HG03558 (cell line): ENCODE measurements at regions not wholly inside any gene's neighbourhood (a gene's known extent, or its start where the extent isn't known, plus 50 kb on each side); places are given as distances from the start of the nearest gene placed in this dataset.
"Not testable (repeated sequence)": the region's sequence is repeated elsewhere in the genome, so short reads cannot be mapped to it uniquely, and the experiment has no call there.

Source experiments
- ATAC-seq: cut with Tn5 transposase; IDR thresholded peaks from one replicate; pipeline ENCODE4 v1.9.1; 2021; ENCODE audit warnings: moderate number of reproducible peaks; ENCODE audit not compliant: unreplicated experiment; ENCODE audit errors: extremely low read depth

DNA sequence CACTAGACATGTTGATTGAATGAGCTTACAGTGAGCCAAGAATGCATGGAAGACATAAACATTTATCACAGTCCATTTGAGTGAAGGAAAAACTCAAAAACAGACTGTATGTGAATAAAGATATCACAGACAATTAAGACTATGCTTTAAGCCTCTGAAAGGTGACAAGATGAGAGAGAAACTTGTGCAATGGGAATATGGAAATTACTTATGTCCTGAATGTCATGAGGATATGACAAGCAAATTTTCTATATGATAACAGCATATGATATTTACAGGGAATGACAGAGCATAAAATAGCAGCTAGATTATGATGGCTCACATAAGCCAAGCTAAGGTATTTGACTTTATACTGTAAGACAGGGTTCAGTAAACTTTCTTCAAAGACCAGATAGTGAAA lies 1153.1 kb upstream of the USP15 start:
- no peak for ATAC-seq

DNA sequence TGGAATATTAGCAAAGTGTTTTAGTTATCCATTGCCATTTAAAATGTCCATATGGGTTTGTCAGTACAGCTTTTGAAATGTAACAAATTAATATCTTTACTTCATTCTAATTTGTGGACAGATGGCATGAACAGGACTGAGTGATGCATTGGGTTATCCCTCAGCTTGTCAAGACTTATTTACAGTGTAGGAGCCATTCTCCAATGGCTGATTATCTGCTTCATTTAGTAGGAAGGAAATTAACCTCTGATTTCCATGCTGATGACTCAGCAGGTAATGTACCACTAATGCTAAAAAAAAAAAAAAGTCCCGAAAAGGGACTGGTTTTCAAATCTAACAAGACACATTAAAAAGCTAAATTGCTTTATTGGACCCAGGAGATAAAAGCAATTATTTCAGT lies 1149.0 kb upstream of the USP15 start:
- no peak for ATAC-seq

DNA sequence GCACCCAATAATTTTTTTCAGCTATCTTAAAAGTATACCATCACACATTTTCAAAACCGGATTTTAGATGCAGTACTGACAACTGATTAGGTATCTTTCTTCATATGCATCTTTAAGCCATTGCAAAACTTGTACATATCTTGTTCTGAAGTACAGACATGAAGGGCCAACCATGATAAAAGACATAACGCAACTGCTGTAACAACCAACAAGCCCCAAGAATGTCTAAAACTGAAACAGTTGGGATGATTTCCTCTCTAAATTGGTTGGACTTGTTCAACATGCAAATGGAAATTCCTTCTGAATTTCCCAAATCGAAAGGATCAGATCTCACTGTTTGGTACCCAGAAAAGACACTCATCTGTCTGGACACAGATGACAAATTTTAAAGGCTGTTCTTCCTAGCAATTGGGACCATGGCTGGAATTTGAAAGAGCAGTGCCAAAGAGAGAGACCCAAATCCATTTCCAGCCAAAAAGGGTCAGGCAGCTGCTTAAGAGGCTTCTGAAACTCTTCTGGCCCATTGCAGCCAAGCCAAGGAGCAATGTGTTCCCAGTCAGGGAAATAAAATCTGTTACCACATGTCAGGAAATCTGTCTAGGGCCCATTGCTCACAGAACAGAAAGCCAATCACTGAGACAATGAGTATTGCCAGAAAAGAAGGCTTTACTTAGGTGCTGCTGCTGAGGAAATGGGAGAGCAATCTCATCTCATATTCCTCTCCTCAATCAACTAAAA lies 1122.4 kb upstream of the USP15 start:
- no peak for ATAC-seq

DNA sequence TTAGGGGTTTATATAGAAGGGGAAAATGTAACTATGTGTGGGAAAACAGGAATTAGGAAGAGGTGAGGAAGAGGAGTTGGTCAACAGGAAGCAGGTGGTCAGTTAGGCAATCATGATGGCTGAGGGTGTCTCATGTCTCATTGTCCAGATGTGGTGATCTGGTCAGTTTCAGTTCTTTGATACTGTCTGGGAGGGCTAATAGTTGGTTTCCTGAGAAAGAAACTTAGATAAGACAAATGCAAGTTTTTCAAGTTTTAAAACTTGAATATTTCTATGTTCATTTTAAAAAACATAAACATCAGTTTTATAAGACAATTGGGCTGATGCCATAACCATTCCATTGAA lies 1121.8 kb upstream of the USP15 start:
- no peak for ATAC-seq

GRCh38 chr12:61161961-61162360 lies 1098.2 kb upstream of the USP15 start:
- ATAC-seq = no peak

DNA sequence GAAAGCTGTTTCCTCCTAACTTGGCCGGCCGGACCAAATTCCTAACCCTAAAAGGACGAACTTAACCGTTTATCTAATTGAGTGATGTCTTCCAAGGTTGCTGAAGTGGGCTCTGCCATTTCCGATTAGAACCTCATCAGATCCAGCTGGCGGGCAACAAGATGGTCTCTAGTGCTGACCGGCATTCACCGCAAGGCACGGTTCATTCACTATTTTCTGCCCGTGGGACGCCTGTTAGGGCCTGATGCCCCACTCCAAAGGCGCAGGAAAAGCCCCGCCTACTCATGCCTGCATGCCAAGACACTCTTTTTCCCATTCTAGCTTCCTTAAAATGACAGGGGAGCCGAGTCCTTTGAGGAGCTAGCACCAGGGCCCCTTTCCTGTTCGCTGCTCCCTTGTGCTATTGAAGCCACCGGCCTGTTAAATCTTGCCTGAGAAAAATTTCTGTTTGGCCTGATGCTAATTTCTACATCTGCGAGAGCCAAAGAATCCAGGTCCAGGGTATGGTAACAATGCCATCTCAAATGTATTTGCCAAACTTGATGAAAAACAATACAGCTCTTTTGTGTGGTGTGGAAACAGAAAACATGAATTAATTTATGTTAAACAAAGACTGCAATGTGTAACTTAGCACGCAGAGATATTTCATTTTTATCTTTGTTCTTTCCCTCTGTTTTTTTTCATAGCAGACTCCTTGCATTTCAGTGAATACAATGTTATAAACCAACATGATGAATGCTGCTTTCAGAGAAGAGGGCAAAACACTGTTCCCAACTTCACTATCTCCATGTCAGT lies 1071.2 kb upstream of the USP15 start:
- ATAC-seq = no peak

DNA sequence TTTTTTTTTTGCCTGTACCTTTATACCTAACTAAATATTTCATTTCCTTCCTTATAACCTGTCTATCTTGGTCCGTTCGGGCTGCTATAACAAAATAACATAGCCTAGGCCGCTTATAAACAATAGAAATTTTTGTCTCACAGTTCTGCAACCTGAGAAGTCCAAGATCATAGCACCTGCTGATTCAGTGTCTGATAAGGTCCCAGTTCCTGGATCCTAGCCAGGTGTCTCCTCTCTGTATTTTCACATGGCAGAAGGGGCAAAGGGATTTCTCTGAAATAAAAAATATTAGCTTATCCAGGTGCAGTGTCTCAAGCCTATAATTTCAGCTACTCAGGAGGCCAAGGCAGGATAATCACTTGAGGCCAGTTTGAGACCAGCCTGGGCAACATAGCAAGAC lies 1046.6 kb upstream of the USP15 start:
- ATAC-seq = no peak

GRCh38 chr12:61220337-61220736 lies 1039.9 kb upstream of the USP15 start:
- no peak for ATAC-seq

DNA sequence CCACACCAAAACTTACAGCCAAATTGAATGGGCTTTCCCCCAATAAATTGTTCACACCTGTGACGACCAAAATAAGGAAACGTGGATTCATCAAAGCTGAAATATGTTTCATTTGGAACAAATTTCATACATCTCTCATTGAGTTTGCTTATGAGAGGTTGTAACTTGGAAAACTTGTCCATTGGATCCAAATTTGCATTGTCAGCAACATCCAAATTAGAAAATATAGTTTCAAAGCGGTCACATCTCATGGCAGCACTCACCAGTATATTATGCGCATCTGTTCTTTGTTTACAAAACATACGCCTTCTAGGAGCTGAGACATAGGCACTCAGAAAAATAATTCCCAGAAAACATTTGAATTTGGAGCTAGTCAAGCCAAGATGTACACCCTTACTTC lies 1028.2 kb upstream of the USP15 start:
- no peak for ATAC-seq

DNA sequence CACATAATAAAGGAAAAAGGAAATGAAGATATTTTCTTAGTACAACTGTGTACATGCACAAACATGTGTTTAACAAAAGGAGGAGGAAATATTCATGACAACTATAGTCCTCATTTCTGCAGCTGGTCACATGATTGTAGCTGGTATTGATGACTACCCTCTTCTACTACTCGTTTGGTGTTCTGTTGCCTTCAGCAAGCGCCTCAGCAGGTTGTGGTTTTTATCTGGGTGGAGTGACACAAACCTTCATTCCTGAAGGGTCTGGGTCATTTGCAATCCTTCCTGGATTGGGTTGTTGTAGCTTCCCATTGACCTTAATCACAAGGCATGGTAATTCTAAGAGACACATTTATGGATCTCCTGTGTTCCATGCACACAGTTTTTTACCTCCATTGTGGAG lies 1009.9 kb upstream of the USP15 start:
- no peak for ATAC-seq

DNA sequence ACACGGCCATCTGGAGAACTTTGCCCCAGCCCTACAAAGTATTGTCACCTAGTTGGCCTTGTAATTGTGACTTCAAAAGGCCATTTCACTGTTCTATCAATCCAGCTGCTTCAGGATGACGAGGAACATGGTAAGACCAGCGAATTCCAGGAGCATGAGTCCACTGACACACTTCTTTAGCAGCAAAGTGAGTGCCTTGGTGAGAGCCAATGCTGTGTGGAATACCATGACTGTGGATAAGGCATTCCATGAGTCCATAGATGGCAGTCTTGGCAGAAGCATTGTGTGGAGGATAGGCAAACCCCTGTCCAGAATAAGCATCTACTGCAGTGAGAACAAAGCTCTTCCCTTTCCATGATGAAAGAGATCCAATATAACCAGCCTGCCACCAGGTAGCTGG lies 1009.1 kb upstream of the USP15 start:
- ATAC-seq = no peak

DNA sequence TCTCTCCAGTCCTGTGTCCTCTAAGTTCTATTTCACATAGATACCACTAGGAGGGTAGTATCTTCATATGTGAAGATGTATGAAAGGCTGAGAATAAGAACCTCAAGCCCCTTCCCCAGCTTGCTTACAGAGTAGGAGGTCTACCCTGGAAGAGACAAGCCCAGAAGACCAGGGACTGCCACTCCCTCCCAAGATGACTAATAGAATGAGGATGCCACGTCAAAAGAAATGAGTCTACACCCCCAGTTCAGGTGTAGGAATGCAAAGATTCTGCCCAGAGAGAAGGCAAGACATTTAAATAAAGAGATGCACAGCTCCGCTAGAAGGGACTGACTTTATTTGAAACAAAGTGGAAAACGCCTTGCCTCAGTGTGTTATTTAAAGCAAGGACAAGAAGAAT lies 1006.0 kb upstream of the USP15 start:
- no peak for ATAC-seq

DNA sequence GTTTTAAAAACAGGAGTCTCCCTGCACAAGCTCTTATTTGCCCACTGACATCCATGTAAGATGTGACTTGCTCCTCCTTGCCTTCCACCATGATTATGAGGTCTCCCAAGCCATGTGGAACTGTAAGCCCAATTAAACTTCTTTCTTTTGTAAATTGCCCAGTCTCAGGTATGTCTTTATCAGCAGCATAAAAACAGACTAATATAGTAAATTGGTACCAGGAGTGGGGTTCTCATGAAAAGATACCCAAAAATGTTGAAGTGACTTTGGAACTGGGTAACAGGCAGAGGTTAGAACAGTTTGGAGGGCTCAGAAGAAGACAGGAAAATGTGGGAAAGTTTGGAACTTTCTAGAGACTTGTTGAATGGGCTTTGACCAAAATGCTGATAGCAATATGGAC lies 995.9 kb upstream of the USP15 start:
- not testable (repeated sequence) for ATAC-seq

- no peak for ATAC-seq
Observed at GRCh38 chr12:61267474-61267873, 992.7 kb upstream of the USP15 start.

GRCh38 chr12:61272441-61272840 lies 987.8 kb upstream of the USP15 start:
- ATAC-seq = no peak

DNA sequence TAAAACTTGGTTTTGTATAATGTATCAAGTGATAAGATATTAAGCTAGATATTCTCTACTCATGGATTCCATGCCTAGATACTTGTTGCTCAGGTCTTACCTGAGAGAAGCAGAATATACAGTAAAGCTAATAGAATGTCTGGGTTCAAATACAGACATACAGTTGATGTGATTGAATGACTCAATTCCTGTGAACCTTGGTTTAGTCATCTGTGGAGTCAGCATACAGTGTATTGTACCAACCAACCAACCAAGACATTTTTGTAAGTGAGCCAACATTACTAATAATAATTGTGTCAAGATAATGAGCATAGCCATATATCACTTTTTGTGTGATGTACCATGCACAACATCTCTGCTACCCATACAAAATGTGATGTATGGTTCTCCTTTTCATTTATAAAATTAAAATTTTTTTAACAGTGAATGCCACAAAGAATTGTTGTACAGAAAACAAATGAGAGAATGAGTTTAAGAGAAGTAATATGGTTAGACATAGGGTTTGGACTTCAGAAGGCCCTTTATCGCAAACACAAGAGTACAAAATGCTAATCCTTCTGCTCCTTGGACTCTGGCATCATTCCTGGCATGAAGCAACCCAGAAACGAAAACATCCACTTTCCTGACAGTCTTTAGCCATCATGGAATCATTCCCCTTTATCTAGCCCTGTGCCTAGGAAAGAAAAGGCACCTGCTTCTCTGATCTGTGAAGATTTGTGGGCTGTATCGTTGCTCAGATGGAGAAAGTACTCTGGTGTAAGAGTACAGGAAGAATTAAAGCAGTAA lies 977.2 kb upstream of the USP15 start:
- no peak for ATAC-seq

DNA sequence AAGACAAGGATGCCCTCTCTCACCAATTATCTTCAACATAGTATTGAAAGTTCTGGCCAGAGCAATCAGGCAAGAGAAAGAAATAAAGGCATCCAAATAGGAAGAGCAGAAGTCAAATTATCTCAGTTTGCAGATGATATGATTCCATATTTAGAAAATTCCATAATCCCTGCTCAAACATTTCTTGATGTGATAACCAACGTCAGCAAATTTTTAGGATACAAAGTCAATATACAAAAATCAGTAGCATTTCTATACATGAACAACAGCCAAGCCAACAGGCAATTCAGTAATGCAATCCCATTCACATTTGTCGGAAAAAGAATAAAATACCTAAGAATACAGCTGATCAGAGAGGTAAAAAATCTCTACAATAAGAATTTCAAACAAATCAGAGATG lies 969.7 kb upstream of the USP15 start:
- ATAC-seq = no peak

DNA sequence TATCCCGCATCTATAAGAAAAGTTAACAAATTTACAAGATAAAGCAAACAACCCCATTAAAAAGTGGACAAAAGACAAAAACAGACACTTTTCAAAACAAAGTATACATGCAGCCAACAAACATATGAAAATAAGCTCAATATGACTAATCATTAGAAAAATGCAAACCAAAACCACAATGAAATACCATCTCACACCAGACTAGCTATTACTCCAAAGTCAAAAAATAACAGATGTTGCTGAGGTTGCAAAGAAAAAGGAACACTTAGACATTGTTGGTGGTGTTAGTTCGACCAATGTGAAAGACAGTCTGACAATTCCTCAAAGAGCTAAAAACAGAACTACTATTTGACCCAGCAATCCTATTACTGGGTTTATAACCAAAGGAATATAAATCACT lies 968.6 kb upstream of the USP15 start:
- no peak for ATAC-seq

- ATAC-seq = not testable (repeated sequence)
Observed at GRCh38 chr12:61294011-61294410, 966.2 kb upstream of the USP15 start.

GRCh38 chr12:61301817-61302216 lies 958.4 kb upstream of the USP15 start:
- ATAC-seq = no peak

- ATAC-seq = no peak
Observed at GRCh38 chr12:61302282-61302681, 957.9 kb upstream of the USP15 start.
